ENCODE measurements at regions not wholly inside any gene's neighbourhood (a gene's known extent, or its start where the extent isn't known, plus 50 kb on each side); places are given as distances from the start of the nearest gene placed in this dataset.

DNA sequence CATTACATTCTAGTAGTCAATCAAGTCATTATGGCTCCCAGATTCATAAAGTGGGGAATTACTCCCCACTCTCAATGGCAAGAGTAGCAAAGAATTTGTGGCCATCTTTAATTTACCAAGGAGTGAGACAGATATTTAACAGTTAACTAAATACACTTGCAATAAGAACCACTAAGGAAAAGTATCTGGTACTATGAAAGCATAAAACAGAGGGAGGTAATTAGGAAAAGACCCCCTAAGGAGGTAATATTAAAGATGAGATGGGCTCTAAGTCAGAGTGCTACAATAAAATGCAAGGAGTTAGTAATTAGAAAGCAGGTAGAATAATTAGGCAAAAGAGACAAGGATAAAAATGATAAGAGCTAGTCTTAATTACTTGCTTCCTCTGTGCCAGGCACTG, 301.9 kb downstream of the CHL1 start:
- Histone ChIP-seq H3K27me3 (no peaks in the 10 kb centered on the region), H3K36me3 (no peaks in the 10 kb centered on the region), H3K27ac (no peak overlapping the region), H3K4me3 (no peak overlapping the region), H3K4me1 (no peaks in the 10 kb centered on the region), H3K9me3 (peaks cover 0 to 1% (median 0%) of the 10 kb centered on the region in 11 donors)
- TF ChIP-seq, protein P1, sequence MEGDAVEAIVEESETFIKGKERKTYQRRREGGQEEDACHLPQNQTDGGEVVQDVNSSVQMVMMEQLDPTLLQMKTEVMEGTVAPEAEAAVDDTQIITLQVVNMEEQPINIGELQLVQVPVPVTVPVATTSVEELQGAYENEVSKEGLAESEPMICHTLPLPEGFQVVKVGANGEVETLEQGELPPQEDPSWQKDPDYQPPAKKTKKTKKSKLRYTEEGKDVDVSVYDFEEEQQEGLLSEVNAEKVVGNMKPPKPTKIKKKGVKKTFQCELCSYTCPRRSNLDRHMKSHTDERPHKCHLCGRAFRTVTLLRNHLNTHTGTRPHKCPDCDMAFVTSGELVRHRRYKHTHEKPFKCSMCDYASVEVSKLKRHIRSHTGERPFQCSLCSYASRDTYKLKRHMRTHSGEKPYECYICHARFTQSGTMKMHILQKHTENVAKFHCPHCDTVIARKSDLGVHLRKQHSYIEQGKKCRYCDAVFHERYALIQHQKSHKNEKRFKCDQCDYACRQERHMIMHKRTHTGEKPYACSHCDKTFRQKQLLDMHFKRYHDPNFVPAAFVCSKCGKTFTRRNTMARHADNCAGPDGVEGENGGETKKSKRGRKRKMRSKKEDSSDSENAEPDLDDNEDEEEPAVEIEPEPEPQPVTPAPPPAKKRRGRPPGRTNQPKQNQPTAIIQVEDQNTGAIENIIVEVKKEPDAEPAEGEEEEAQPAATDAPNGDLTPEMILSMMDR (IDR thresholded peaks at IDR 0.05): no peak
- ATAC-seq (no peak), DNase-seq (no peak)
- intact Hi-C loops (cut with DNase I): no loop called here

DNA sequence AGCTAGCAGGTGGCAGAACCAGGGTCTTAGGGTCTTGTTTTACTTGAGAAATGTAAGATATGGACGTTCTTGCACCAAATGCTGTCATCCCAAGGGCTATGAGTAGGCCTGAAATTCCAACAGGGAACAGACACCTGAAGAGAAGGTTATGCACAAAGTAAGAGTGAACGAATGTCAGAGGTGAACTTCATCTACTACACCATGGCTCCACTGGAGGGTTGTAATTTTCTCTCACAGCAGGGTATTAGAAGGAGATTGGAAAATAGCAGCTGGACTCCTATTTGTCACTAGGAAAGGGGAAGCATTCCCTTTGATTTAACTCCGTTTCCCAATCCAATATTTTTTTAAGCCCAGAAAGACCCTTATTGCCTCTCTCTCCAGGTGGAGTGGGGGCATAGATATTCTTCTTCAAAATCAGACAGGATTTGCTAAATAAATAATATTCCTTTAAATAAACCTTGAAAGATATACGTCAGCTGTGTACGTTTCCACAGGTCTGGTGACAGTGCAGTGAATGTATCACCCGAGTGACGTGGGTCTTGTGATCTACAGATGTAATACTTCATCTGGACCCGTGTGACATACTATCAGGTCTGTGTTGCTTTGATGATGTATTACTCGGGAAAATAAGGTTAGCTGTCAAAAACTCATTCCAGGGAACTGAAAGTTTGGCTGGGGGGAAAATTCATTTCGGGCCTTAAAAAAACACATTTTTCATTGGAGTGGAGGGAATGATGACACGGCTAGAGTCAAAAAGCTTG, 302.6 kb downstream of the CHL1 start:
- Histone ChIP-seq H3K27me3 (no peaks in the 10 kb centered on the region), H3K9me3 (peaks cover 0 to 3% (median 0%) of the 10 kb centered on the region in 11 donors), H3K4me3 (no peak overlapping the region), H3K27ac (no peak overlapping the region), H3K36me3 (no peaks in the 10 kb centered on the region), H3K4me1 (no peaks in the 10 kb centered on the region)
- TF ChIP-seq, protein P1 (IDR thresholded peaks at IDR 0.05): no peak
- ATAC-seq: no peak
- WGBS, 2 donors: 76 to 79% methylated on average over 11 of the region's 11 CpGs
- intact Hi-C loops (cut with DNase I): no loop called here
- DNase-seq: no peak

DNA sequence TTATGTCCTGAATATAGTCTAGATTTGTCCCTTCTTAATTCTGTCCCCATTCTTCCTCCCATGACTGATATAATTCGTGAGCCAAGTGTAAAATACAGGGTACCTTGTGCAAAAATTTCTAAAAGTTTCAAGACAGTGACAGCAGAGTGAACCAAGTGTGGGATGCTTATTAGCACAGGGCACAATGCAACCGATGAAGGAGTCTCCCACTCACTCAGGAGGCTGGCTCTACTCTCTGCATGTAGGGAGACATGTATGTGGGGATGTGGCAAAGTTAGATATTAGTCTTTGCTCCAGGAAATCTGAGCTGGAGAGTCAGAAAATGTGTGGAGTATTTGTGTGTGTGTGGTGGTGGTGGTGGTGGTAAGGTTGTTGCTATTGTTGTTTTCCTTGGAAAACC, 305.9 kb downstream of the CHL1 start:
- Histone ChIP-seq H3K9me3 (peaks cover 0 to 18% (median 5%) of the 10 kb centered on the region in 11 donors), H3K4me3 (no peak overlapping the region), H3K4me1 (no peaks in the 10 kb centered on the region), H3K27ac (no peak overlapping the region), H3K27me3 (no peaks in the 10 kb centered on the region), H3K36me3 (no peaks in the 10 kb centered on the region)
- DNase-seq (no peak), ATAC-seq (no peak)
- TF ChIP-seq, protein P1 (IDR thresholded peaks at IDR 0.05): no peak
- WGBS, 2 donors: 61 to 70% methylated on average over 2 of the region's 2 CpGs
- intact Hi-C loops (cut with DNase I): no loop called here

DNA sequence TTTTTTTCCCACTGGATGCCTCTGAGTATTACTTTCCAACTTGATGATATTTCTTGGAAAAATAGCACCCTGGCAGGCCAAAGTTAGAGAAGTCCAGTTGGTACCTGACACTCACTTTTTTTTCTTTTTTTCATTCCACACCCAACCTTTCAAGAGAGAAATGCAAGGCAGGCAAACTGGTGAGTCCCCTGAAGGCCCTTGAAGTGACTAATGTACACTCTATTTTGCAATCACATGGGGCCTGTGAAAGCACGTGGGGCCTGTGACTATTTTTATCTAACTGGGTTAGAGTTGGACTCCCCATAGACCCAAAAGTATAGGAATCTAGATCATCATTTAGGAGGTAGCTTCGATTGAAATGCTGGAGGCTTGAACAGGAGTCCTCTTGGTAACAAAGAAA, 316.7 kb downstream of the CHL1 start:
- Histone ChIP-seq H3K9me3 (peaks cover 0 to 13% (median 0%) of the 10 kb centered on the region in 11 donors), H3K4me3 (no peak overlapping the region), H3K36me3 (no peaks in the 10 kb centered on the region), H3K27ac (no peak overlapping the region), H3K4me1 (no peaks in the 10 kb centered on the region), H3K27me3 (no peaks in the 10 kb centered on the region)
- ATAC-seq: no peak
- WGBS, 2 donors: 22 to 24% methylated on average over 2 of the region's 2 CpGs
- intact Hi-C loops (cut with DNase I): no loop called here
- no peak for DNase-seq
- TF ChIP-seq, protein P1 (IDR thresholded peaks at IDR 0.05): no peak
